Inflammatory macrophage (primary cell): ENCODE measurements at regions not wholly inside any gene's neighbourhood (a gene's known extent, or its start where the extent isn't known, plus 50 kb on each side); places are given as distances from the start of the nearest gene placed in this dataset.
A peak's percentile ranks its signal among the peaks of the same experiment; 100 is the strongest.

ENCODE experiments used
- DNase-seq, 2 donors: peaks; one replicate each; pipeline ENCODE4 v3.0.0-alpha.2; 2020 to 2022

- no peak for DNase-seq
Observed at GRCh38 chr4:82076809-82077208, 297.0 kb downstream of the HNRNPD start.

- no peak for DNase-seq
Observed at GRCh38 chr4:82076359-82076758, 297.4 kb downstream of the HNRNPD start.

GRCh38 chr4:82071951-82072350, 301.8 kb downstream of the HNRNPD start:
- DNase-seq, result no peak

DNA sequence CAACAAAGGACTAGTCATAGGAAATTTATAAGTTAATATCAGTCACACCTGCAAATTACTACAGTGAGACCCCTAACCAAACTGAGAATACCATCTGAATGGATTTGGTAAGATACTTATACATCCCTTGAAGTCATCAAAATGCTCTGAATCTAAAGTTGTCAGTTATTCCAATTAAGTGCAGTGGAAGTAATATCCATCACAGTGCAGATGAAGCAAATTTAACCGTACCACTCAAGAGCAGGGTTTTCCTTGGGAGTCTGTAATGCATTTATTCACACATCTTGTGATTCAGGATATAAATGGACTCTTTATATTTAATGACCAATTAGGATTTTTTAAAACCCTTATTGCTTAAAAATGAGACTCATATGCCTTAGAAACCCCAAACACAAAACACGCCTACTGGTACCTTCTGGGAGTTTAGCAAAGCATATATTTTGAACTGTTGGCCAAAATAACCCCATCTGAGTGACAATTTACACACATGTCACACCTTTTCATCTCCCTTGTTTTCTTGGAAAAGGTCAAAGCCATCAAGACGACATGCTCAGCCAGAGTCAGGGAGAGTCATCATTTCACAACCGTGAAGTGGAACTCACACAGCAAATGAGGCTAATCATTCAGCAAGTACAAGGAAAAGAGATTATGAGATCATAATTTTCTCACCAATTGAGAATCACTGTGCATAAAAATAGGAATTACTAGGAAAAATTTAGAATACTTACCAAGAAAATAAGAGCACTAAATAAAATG, 303.7 kb downstream of the HNRNPD start:
- DNase-seq, result no peak

GRCh38 chr4:82063017-82063416, 310.8 kb downstream of the HNRNPD start:
- no peak for DNase-seq

DNA sequence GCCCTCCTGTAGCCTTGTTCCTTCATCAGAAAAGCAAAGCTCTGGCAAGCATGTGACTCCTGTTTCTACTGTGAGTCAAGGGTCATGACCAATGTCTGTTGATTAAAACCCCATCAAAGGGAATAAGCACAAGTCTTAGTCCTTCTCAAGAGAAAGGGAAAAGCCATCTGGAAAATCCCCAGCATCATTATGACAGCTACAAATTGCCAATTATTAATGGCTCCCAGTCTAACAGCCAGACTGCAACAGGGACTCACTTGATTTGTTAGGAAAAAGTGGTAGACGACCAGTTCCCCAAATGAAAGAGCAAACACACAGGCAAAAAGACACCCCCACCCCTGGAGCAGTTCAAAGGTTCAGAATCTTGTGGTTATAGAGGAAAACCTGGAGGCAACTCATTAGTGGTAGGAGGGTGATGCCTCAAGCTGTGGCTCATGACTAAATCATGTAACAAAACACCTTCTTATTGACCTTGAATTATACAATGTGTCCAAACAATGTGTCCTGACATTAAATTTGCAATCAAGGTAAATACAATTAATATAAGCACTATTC, 315.7 kb downstream of the HNRNPD start:
- no peak for DNase-seq

DNA sequence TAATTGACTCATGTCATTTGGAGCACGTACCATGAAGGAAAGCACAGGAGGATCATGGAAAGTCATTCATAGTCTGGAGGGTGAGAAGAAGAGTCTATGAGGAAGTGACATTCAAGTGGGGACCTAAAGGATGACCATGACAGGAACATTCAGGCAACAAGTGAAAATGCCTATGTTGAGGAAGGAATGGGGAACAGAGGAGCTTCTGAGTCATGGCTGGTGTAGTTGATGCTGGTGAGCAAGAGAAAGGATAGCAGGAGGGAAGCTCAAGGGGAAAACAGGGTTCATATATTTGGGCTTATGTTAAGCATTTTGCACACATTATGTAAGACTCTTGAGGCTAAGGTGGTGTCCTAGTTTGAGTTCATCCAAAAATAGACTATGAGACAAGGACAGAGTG, 318.6 kb downstream of the HNRNPD start:
- no peak for DNase-seq

- DNase-seq, result no peak
Observed at GRCh38 chr4:82053396-82053795, 320.4 kb downstream of the HNRNPD start.

DNA sequence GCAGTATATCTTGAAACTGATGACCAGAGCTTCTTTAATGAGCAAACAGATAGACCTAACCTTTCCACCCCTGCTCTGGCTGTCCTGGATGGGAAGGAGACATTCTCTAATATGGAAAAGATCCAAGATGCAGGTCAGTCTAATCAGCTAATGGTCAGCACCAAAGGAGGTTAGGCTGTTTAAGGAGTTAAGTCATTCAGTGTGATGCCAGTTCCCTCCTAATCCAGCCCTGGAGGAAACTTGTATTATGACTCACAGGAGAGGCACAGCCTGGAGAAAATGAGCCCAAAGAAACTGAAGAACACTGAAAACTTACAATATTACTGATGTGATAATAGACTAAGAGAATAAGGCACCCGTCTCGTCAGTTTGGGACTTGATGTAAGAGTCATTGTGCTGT, 323.0 kb downstream of the HNRNPD start:
- no peak for DNase-seq

- no peak for DNase-seq
Observed at GRCh38 chr4:82049294-82049693, 324.5 kb downstream of the HNRNPD start.

- no peak for DNase-seq
Observed at GRCh38 chr4:82047731-82048130, 326.1 kb downstream of the HNRNPD start.

GRCh38 chr4:82046796-82047195, 327.0 kb downstream of the HNRNPD start:
- no peak for DNase-seq

DNA sequence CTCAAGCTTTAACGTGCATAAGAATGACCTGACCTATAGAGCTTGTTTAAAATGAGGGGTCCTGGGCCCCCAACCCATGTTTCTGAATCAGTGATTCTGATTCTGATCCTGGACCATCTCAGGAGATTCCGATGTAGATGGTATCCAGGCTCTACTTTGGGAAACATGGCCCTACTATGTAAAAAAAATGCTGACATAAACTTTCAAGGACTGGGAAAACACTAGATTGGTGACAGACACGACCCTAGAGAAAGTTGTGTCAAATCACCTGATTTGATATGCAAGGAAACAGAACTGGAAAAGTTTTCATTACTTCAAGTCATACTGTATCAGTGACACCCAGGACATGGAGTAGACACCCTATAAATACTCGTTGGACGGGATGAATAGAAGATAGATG, 328.5 kb downstream of the HNRNPD start:
- no peak for DNase-seq

DNA sequence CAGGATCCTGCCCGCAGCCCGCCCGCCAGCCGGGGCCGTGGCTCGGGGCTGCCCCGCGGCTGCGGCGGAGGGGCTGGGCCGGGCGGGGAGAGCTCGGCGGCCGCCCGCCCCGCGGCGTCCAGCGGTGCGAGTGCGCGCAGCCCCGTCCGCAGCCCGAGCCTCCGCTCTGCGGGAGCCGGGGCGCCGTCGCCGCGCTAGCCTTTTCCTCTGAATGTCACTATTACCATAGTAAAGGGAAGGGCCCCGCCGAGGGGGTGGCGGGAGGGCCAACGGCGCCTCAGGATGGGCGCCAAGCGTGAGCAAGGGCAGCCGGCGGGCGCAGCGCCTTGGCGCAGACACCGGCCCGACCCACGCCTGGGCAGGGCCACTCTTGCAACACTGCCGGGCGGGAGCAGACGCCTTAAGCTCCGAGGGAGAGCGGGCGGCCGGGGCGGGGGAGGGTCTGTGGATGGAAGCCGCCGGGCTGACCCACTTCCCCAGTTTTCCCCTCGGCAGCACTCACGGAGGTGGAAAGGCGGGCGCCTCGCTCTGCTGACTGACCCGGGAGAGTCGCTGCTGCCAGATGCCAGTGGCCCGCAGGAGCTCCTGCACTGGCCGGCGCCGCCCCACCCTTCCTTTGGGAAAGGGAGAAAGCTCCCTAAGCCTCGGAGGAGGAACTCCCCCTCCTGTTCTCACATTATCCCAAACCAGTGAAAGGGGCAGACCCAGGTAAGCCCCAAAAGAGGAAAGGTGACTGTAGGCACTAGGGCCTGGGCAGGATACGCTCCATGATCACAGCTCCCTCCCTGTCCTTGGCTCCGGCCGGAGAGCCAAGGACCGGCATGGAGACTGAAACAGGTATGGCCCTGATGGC, 329.4 kb downstream of the HNRNPD start:
- peak; percentile 63 to 76 for DNase-seq

- DNase-seq, result no peak
Observed at GRCh38 chr4:82043809-82044137, 330.0 kb downstream of the HNRNPD start.

DNA sequence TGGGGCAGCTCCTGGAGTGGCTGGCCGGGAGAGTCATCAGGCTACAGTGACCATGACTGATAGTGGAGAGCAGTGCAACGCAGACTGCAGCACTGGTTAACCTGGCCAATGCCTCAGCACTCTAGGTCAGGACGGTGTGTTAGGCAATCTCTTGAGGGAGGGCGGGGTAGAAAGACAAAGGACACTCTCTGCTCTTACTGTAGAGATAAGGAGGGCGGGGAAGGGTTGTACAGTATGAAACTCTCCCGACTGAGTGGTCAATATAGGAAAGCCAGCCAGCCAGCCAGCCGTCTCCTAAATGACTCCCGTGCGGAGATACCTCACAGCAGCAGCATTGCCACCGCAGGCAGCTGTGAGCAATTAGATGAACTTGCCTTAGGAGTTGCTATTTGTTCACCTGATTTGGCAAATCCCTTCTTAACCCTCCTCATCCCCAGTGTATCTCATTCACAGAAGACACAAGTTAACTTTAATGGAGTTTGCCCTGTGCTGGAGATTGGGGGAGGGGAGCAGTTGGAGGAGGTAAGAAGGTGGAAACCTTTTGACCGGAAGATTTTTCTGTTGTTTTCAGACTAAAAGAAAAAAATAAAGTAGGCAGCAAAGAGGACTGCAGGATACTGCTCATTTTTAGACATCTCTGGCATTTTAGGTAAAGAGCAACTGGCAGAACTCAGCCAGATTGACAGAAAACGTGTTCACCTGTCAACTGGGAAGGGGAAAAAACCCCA, 330.5 kb downstream of the HNRNPD start:
- no peak for DNase-seq

DNA sequence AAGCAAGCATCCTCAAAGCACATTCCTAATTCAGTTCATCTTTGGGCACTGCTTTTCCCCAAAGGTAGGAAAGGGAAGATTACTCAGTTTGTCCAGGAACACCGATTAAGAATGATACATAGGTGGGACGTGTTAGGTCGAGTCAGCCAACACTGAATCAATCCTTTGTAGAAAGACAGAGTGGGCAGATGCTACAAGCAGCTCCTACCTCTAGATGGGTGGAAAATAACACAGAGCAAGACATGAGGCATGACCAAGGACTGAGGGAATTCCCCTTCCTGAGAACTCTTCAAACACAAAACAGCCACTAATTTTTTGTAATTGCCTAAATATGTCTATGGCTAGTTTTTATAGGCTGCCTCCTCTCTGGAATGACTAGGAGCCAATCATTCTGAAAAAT, 331.7 kb downstream of the HNRNPD start:
- no peak for DNase-seq

DNA sequence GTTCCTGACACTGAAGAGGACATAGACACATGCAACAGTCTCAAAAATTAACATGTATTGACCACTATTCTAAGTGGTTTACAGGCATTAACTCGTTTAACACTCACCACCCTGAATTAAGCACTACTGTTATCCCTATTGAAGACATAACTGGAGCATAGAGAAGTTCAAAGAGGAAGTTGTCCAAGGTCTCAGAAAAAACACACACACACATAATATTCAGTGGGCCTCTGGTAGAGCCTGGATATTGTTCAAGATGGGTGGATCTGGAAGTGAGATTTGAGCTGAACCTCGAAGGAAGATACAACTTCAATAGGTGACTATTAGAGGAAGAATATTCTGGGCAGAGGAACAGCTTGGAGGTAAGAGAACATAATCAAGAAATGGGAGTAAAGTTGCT, 334.9 kb downstream of the HNRNPD start:
- peak; percentile 28 to 64 for DNase-seq

DNA sequence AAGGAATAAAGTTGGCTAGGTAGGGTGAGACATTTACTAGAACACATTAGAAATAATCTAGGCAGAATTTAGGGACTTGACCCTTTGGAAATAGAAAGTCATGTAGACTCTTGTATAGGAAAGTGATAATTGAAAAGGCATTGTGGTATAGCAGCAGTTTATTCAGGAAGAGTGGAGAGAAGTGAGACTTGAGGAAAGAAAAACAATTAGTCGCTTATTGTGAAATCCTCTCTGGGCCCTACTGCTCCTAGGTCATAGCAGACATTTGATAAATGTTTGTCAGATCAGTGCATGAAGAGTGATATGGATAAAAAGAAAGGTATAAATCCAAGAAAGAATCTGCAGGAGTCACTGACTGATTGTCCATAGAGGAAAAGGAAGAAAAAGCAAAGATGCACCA, 337.6 kb downstream of the HNRNPD start:
- peak in 1 of 2 donors; percentile 10 for DNase-seq

DNA sequence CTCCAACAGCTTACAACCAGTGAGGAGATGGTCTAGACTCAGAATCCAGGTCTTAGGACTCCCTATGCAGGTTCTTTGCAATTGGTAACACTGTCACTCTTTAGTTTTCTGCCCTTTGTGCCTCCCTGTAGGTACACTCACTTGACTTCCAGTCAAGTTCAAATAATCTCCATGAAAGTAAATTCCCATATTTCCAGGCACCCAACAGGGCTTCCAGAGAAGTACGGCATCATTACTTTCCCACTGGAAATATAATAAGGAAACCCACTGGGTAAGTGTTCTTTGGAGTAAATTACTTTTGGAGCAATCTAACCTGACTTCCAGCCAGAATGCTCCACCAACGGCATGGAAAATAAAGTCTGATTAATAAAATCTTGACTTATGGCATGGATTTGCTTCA, 338.9 kb downstream of the HNRNPD start:
- DNase-seq, result no peak

GRCh38 chr4:82033862-82034261, 339.9 kb downstream of the HNRNPD start:
- DNase-seq, result no peak

GRCh38 chr4:82031376-82031927, 342.3 kb downstream of the HNRNPD start:
- peak in 1 of 2 donors; percentile 52 for DNase-seq

GRCh38 chr4:82017680-82018079, 356.1 kb downstream of the HNRNPD start:
- peak in 1 of 2 donors; percentile 10 for DNase-seq
